Kidney glomerular epithelial cell (primary cell): ENCODE measurements at regions not wholly inside any gene's neighbourhood (a gene's known extent, or its start where the extent isn't known, plus 50 kb on each side); places are given as distances from the start of the nearest gene placed in this dataset.
"Not testable (repeated sequence)": the region's sequence is repeated elsewhere in the genome, so short reads cannot be mapped to it uniquely, and the experiment has no call there.

Source experiments
- DNase-seq: peaks from one replicate; lab custom pipeline; 2025; lab: John Stamatoyannopoulos, UW

DNA sequence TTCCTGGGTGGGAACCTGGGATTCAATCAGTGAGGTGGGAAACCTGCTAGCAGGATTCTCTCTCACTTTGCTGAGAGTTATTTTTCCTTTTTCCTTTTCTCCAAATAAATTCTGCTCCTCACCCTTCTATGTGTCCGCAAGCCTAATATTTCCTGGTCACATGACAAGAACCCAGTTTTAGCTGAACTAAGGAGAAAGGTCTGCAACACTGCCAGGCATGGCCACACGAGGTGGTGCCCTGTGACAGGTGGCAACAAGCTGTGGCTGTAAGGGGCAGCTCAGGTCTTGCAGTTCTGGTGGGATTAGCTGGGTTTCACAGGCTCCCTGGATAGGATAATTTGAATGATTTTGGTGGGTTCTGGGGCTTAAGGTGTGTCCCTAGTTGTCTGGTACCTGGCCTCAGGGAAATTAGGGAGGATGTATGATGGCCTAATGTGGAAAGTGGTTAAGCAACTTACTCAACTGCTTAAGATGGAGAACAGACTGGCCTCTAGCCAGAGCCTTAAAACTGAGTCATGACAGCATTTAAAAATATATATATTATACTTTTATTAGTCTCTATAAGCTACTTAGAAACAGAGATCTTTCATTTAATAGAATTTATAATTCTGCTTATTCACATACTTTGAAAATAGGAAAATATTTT is 215.0 kb downstream of the IL15 start:
- no peak for DNase-seq

DNA sequence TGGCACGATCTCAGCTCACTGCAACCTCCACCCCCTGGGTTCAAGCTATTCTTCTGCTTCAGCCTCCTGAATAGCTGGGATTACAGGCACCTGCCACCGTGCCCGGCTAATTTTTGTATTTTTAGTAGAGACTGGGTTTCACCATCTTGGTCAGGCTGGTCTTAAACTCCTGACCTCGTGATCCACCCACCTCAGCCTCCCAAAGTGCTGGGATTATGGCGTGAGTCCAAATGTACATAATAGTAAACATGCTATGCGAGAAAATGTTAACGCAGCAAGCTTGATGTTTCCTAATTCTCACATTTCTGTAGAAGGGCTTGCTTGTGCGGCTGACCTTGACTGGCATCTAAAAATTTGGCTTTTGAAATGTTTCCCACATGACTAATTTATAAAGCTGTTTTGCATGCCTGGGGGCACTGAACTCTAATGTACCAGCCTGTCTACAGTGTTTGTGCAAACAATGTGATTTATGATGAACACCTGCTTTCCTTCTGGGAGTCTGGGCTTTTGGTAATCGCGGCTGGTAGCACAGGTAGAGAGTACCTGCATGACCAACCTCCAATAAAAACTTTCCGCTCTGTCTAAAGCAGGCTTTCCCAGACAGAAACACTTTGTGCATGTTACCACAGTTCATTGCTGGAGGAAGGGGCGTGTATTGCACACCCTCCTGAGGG is 216.8 kb downstream of the IL15 start:
- DNase-seq: peak; percentile 21

DNA sequence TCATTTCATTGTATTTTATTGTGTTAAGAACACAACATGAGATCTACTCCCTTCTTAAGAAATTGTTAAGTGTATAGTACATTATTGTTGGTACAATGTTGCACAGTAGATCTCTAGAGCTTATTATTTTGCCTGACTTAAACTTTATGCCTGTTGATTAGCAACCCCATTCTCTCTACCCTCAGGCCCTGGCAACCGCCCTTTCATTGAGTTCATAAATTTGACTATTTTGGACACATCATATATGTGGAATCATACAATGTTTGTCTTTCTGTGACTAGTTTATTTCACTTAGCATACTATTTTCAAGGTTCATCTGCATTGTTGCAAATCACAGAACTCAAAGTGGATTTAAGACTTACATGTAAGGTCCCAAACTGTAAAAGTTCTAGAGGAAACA is 222.1 kb downstream of the IL15 start:
- DNase-seq: no peak

DNA sequence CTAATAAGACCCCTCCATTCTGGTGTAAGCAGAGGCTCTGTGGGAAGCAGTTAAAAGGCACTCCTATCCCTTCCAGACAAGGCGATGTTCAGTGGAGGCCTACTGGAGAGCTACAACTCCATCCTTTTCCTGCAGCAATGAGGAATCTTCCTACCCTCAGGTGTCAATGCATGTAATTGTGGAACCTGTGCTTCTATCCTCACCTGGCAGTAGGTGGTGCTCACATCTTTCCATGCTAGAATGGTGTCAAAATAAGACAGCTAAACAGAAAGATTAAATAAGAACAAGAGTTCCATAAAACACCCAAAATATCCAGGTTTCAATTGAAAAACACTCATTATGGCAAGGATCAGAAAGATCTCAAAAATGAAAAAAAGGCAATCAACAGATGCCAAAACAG is 224.6 kb downstream of the IL15 start:
- DNase-seq: no peak

DNA sequence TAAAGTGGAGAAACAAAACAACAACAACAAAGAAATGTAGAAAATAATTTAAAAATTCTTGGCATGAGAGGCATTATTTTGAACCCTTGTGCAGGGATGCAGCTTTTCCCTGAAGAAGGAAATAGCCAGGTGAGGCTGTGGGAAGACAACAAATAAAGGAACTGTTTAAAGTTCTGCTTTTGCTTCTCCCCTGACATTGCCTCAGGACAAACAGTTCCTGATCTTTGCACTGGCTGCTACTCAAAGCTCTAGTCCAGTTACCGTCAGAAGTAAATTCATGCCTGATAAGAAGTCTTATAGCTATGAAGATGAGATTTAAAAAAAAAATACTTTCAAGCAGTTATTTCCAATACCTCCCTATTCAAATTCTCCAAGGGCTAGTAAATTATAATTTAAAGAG is 233.8 kb downstream of the IL15 start:
- no peak for DNase-seq

DNA sequence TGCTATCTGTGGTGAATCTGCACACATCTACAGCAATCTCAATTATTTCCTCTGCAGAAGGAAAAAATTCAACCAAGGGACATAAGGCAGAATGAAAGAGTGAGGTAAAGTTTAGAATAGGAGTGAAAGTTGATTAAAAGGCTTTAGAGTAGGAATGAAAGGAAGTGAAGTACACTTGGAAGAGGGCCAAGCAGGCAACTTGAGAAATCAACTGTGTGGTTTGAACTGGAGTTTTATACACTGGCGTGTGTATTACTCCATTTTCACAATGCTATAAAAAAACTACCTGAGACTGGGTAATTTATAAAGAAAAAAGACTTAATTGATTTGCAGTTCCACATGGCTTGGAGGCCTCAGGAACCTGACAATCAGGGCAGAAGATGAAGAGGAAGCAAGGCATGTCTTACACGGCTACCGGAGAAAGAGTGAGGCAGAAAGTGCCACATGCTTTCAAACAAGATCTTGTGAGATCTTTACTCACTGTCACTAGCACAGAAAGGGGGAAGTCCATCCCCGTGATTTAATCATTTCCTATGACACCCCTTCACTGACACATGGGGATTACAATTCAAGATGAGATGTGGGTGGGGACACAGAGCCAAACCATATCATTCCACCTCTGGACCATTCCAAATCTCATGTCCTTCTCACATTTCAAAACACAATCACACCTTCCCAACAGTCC is 234.8 kb downstream of the IL15 start:
- no peak for DNase-seq

DNA sequence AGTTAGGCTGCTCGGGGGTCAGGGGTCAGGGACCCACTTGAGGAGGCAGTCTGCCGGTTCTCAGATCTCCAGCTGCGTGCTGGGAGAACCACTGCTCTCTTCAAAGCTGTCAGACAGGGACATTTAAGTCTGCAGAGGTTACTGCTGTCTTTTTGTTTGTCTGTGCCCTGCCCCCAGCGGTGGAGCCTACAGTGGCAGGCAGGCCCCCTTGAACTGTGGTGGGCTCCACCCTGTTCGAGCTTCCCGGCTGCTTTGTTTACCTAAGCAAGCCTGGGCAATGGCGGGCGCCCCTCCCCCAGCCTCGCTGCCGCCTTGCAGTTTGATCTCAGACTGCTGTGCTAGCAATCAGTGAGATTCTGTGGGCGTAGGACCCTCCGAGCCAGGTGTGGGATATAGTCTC is 246.3 kb downstream of the IL15 start:
- not testable (repeated sequence) for DNase-seq

DNA sequence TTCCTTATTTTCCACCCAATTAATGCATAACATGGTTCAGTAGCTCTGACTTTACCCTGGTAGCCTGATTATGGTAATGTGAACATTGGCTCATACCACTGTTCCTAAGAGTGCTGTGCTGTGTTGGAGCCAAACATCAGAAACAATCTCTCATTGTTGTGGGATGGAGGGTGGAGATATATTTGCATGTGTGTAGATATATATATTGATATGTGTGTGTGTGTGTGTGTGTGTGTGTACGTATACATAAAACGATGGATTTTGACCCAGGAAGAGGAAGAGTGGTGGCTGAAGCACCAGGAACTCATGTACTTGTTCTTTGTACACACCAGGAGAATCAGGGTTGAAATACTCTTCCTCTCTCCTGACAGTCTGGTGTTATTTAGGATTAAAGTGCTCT is 247.7 kb downstream of the IL15 start:
- no peak for DNase-seq

DNA sequence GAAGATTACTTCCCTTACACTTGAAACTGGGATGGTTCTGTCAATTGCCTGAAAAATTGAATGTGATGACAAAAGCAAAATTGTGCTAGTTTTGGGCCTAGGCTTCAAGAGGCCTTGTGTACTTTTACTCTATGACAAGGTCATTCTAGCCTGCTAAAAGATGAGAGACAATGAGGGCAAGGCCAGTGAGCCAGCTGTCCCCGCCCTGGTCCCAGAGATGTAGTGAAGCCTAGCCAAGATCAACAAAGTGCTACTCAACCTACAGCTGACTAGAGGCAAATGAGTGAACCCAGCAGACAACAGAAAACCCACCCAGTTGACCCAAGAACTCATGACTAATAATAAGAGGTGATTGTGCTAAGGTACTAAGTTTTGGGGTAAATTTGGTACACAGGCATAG is 248.7 kb downstream of the IL15 start:
- DNase-seq: no peak

DNA sequence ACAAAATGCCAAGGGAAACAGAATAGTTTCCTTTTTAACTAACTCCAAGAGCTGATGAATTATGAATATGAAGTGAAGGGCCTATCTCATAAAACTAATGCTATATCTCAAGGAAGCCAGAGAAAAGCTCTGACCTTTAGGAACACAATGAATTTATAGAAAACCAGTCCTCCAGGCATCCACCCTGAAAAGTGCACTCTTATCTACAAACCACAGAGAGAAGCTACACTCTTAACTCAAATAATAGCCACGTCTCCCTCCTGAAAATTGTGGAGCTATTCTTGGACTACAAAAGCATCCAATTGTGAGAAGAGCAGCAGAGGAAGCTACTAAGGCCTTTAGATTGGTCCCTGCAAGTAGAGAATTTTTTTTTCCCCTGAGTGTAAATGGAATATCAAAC is 253.9 kb downstream of the IL15 start:
- no peak for DNase-seq

DNA sequence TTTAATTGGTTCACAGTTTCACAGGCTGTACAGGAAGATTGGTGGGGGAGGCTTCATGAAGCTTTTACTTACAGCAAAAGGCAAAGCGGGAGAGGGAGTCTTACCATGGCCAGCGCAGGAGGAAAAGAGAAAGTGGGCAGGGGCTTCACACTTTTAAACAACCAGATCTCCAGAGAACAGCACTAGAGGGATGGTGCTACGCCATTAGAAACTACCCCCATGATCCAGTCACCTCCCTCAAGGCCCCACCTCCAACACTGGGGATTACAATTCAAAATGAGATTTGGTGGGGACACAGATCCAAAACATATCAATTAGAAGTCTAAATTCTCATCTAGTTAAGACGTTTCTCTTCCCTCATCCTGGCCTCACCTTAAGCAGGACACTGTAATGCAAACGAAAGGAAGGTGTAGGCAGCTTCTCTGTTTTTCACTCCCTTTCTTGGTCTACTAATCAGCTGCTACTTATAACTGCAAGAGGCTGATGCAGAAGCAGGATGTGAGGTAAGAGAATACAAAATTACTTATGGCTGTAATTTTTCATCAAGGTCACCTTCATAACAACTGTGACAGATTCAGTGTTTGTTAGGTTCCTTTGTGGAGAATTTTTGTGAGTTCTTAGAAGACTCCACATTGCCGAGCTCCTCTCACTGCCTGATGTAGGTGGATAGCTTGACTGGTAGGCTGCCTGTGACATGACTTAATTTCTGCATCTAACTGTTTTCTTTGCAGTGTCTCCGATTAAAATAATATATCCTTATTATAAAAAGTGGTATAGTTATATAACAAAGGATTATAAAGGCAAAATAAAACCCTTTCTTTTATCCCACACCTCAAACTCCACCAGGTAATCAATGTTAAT is 255.1 kb downstream of the IL15 start:
- DNase-seq: no peak

DNA sequence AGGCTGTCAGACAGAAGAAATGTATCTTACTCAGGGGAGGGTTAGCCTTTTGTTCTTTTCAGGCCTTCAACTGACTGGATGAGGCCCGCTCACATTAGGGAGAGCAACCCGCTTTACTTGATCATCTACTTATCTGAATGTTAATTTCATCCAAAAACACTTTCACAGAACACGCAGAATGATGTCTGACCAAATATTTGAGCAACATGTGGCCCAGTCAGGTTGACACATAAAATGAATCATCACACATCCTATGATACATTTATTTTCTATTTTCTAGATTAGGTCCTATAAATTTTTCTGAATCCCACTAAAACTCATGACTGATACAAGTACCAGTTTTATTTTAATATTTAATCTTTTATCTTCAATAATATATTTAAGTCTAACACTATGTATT is 260.3 kb downstream of the IL15 start:
- no peak for DNase-seq

DNA sequence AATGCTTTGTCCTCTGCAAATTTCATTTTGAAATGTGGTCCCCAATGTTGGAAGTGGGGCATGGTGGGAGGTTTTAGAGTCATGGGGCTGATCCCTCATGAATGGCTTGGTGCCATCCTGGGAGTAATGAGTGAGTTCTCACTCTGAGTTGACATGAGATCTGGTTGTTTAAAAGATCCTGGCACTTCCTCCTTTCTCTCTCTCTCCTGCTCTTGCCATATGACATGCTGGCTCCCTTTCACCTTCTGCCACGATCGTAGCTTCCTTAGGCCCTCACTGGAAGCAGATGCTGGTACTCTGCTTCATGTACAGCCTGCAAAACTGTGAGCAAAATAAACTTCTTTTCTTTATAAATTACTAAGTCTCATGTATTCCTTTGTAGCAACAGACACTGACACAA is 262.0 kb downstream of the IL15 start:
- DNase-seq: no peak

DNA sequence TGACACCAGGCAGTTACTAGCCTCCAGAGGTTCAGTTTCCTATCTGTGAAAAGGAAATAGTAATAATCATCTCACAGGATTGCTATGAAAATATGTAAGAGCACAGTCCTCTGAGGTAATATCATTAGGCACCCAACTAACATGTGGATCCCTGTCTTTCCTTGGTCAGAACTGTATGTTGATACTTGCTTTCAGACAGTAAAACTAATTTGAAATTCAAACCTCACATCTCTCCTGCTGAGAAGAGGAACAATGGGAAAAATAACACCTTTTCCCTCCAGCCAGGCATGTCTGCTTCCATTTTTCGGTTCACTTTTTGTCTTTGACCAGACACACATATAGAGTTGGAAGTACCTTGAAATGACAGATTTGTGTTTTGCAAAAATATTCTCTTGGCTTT is 262.7 kb downstream of the IL15 start:
- DNase-seq: no peak

DNA sequence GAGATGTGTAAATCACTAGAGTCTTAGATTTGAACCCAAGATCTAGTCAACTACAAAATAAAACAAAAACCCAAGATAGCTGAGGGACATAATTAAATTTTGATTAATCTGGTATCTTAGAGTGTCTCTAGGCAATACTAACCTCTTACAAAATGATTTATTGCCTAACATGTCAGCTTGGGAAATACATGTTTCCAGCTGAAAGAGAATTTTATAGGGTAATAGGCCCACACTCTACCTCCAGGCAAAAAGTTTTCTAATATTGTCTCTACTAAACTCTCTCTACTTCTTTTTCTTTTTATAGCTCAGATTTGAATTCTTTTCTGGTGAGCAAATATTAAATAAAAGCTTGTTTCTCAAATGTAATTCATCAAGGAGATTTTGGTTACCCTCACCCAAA is 263.2 kb downstream of the IL15 start:
- no peak for DNase-seq

DNA sequence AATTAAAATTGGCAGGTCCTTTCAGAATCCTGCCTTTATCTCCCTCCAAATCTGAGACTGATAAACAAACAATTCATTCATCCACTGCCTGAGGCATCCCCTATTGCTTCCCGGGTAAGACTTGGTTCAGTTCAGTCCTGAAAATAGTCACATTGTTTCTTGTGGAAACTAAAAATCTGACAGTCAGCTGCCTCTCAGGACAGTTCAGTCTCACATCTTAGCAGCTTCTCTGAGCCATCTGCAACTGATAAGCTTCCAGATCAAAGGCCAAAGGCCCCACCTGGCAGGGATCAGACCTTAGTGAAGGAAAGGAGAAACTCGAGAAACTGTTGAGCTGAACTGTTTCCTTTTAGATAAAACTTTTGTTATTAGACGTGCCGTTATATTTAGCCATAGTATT is 264.5 kb downstream of the IL15 start:
- DNase-seq: no peak

DNA sequence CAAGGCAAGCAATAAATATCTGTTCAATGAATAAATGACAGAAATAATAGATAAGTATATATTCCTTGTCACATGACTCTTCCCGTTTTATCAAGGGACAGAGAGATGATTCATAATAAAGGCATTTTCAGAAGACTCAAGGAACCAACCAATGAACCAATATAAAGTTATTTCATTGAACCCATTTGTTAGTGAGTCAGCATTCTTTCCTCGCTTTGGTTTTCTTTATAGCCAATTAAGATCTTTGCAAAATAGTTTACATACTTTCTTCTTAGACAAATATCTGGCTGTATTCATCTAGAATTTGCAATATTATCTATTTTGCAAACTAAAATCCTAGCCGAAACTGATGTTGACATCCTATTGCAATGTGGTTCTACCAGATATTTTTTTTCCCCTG is 269.4 kb downstream of the IL15 start:
- no peak for DNase-seq

DNA sequence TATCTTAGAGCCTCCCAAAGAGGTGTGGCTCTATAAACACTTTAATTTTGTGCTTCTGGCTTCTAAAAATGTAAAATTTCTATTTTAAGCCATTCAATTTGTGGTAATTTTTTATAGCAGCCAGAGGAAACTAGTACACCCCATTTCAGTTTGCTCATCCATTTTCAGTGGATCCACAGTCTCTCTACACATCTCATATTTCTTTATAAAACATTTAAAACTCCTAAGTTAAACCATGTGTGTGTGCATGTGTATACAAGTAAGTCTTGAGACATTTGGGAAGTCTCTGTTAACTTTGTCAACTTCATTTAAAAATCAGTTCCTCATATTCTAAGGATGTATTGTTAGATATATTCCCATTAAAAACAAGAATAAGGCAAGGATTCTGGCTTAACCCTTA is 273.2 kb downstream of the IL15 start:
- no peak for DNase-seq

DNA sequence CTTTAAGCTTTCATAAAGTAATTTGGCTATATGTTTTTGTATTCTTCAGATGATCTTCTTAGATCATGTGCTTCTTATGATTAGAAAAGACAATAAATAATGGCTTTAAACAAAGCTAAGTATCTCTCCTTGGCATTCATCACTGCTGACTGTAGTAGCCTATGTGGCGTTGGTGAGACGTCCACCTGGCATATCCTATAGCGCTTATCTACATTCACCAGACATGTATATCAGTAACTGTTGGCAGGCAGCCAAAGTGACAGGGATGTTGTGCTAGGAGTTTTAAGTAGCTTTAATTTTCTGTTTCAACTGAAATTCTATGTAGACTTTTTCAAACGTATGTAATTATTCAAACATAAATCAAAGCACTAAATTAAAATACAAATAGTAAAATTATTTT is 276.4 kb downstream of the IL15 start:
- no peak for DNase-seq

DNA sequence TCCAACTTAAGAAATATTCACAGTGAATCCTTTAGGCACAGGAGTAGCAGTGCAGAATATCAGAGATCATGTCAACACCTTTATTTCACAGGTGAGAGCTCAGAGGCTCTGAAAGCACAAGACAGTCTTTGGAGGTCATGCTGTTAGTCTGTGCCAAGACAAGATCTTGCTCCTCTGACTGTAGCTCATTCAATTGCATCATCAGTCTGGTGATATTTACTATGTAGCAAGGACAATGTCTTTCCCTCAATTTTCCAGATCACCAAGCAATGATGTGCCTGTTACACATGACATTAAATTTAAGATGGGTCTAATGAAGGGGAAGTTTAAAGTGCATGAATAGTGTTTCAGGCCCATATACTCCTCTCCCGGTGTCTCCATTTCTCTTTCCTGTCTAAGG is 277.5 kb downstream of the IL15 start:
- DNase-seq: no peak

DNA sequence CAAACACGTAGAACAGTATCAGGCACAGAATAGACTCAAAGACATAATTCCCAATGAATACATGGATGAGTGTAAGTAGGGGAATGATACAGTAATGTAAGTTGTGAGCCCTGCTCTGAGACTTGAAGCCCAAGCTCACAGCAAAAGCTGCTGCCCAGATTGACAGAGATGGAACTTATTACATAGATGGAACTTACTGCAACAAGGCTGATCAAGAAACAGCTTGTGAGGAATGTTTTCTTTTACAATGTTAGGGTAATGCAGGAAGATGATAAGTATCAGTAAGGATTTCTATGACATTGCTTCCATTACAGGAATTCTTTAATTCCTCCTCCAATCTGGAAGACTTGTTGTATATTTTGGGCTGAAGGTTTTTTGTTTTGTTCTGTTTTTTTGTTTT is 278.4 kb downstream of the IL15 start:
- no peak for DNase-seq

DNA sequence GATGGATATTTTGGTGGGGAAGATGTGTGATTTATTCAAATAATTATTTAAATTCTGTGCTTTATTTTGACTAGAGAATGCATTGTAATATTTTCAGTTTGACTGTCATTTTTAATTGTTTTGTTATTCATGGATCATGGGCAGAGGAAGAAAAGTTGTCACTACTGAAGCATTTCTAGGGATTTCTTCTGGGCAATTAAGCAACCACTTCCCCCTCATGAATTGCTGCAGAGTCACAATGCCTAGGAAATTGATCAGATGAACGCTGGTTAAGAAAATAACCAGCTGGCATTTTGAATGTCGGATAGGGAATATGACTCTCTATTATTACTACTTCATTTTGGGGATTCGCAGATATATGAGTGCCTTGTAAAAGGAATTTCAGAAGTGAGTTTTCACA is 283.3 kb downstream of the IL15 start:
- no peak for DNase-seq

DNA sequence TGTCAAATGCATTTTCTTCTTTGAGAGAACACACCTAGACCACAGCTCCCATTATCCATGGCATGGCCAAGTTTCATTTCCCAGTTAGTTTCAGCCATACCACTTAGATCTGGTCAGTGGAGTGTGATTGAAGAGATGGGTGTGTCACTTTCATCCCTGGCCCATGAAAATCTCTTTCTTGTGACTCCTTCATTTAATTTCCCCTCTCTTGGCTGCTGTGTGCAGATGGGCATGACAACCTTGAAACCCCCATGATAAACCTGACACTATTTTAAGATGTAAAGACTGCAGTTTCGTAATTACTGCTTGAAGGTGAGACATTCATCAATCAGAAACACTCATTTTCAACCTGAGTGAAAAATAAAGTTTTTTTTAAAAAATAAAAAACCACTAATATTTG is 284.9 kb downstream of the IL15 start:
- DNase-seq: no peak
